AG10803 (cell line): ENCODE measurements at regions not wholly inside any gene's neighbourhood (a gene's known extent, or its start where the extent isn't known, plus 50 kb on each side); places are given as distances from the start of the nearest gene placed in this dataset.

Source experiments
- DNase-seq: peaks from one replicate; pipeline ENCODE4 v3.0.0; 2010; ENCODE audit warnings: low read depth
- H3K4me3 ChIP-seq: 2 replicates; pipeline ENCODE4 v1.5.1; 2011; ENCODE audit warnings: mild to moderate bottlenecking, low read length, control low read depth
- TF ChIP-seq, protein P1 (sequence below): conservative IDR thresholded peaks from 2 replicates; pipeline ENCODE4 v1.5.1; 2011; ENCODE audit warnings: mild to moderate bottlenecking, low read length, control low read depth, inconsistent platforms

DNA sequence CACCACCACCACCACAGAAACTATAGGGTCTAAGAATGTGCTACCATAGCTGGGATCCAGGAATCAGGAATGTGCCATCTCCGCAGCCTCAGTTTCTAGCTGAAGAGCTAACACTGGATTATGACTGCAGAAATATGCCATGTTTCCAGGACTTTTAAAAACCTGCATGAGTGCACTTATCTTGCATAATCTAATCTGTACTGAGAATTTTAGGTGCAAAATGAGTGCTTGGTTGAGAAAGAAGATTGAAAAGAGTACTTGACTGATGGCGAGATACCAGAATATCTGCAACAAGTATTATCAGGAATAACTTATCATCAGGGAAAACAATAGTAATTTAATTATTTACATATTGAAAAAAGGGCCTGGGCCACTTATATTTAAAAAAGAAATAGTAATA, 97.2 kb upstream of the FAM216B start:
- DNase-seq, result no peak
- TF ChIP-seq, protein P1, sequence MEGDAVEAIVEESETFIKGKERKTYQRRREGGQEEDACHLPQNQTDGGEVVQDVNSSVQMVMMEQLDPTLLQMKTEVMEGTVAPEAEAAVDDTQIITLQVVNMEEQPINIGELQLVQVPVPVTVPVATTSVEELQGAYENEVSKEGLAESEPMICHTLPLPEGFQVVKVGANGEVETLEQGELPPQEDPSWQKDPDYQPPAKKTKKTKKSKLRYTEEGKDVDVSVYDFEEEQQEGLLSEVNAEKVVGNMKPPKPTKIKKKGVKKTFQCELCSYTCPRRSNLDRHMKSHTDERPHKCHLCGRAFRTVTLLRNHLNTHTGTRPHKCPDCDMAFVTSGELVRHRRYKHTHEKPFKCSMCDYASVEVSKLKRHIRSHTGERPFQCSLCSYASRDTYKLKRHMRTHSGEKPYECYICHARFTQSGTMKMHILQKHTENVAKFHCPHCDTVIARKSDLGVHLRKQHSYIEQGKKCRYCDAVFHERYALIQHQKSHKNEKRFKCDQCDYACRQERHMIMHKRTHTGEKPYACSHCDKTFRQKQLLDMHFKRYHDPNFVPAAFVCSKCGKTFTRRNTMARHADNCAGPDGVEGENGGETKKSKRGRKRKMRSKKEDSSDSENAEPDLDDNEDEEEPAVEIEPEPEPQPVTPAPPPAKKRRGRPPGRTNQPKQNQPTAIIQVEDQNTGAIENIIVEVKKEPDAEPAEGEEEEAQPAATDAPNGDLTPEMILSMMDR, result no peak

DNA sequence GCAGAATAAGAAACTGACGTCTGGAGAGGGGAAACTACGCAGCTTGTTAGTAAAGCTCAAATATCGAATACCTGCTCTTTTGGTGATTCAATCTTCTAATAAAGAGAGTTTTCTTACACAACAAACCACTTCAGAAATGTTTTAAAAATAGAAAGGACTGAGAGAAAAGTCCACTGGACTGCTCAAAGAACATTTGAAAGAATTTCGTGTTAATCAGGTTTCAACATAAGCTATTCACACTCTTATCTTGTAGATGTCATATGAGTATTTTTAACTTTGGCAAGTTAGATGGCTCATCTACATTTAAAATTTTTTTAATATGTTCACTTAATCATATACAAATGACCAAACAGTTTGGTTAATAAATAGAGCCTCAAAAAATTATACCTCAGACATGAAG, 95.6 kb upstream of the FAM216B start:
- no peak for DNase-seq

More for the DNA sequence above, 97.2 kb upstream of the FAM216B start:
- H3K4me3 ChIP-seq, result no peak overlapping the region

DNA sequence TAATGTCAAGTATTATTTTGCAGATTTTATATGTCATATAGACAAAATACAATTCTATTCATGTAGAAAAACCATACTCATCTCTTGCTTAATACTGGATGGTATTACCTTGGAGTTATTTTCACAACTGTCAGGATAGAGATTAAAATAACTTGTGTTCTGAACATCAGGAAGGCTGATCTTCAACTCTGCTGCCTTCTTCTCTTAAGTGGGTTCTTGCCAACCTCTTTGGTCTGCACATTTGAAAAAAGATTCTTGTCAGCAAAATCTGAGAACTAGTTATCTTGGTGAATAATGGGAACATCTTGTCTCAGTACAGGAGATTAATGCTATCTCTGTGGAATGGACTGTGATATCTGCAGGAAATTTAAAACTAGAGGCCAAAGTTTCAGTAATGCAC, 95.2 kb upstream of the FAM216B start:
- TF ChIP-seq, protein P1, result no peak
- no peak for DNase-seq
- H3K4me3 ChIP-seq, result no peak overlapping the region

More for the DNA sequence above, 95.6 kb upstream of the FAM216B start:
- H3K4me3 ChIP-seq, result no peak overlapping the region
- TF ChIP-seq, protein P1, result no peak

DNA sequence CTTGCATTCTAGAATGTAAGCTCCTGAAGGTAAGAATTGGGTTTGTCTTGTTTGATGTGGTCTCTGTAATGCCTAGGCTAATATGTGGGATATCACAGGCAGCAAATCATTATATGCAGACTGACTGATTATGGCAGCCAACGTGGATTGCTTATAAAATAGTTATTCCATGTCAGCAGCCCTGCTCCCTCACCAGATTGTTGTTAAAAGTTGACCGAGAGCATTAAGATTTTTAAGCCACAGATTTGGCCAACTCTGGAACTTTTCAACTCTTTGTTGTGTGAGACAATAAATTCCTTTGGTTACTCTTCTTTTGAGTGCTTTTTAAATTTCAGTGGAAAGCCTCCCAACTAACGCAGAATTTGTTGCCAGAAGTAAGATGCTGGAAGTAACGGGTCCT, 92.6 kb upstream of the FAM216B start:
- DNase-seq, result no peak
- TF ChIP-seq, protein P1, result no peak
- H3K4me3 ChIP-seq, result no peak overlapping the region

DNA sequence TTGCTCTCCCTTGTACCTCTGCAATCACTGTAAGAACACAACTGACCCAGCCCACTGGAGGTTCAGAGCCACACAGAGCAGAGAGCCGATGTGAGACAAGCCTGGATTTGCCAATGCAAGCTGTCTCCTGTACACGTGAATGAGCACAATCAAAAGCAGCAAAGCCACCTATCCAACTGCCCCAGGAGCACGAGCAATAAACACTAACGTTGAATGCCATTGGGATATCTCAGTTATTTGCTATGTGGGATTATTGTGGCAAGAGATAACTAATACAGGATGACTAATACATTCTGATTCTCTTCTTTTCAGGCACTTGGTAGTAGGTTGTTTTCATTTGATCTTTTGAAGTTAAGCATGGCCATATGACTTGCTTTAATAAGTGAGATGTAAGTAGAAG, 85.2 kb upstream of the FAM216B start:
- DNase-seq, result peak; percentile 40
- TF ChIP-seq, protein P1, result no peak
- H3K4me3 ChIP-seq, result no peak overlapping the region

DNA sequence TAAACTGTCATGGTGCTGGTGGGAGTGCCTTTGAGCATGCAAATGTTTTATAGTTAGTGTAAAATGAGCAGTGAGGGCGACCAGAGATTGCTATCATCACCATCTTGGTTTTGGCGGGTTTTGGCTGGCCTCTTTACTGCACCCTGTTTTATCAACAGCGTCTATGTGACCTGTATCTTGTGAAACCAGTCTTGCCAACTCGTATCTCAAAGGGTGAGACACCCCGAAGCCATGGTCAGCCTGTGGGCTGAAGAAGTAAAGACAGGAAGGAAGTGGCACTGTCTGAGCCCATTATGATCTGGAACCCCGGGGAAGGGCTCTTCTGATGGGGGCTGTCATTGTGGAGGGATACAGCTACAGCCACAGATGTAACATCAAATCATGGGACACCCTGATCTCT, 81.5 kb upstream of the FAM216B start:
- no peak overlapping the region for H3K4me3 ChIP-seq
- no peak for DNase-seq
- TF ChIP-seq, protein P1, result no peak

DNA sequence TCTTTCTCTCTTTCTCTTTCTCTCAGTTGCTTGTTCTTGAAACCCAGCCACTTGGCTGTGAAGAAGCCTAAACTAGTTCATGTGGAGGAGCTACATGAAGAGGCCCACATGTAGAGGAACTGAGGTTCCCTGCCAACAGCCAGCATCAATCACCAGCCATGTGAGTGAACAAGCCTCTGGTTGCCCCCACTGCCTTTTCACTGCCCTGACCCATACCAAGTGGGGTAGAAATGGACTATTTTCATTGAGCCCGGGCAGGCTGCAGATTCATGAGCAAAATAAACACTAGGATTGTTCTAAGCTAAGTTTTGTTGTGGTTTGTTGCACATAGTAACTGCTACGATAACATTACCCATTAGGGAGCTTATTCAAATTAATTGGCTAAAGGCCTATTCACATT, 78.7 kb upstream of the FAM216B start:
- H3K4me3 ChIP-seq, result no peak overlapping the region
- TF ChIP-seq, protein P1, result no peak
- DNase-seq, result no peak
